Neural cell (in vitro differentiated cells): ENCODE measurements at regions not wholly inside any gene's neighbourhood (a gene's known extent, or its start where the extent isn't known, plus 50 kb on each side); places are given as distances from the start of the nearest gene placed in this dataset.
A peak's percentile ranks its signal among the peaks of the same experiment; 100 is the strongest.

Experiments used
- H2AFZ ChIP-seq: fragments of 200-600, 300-800 bp; sonication (generic), shearing (Covaris generic); 2 replicates; pipeline ENCODE4 v1.6.0; 2014; ENCODE audit warnings: low read depth, mild to moderate bottlenecking, antibody characterized with exemption, low read length, moderate library complexity
- H3F3A ChIP-seq: fragments of 200-600 bp; shearing (Covaris generic); 2 replicates; pipeline ENCODE4 v1.6.1; 2016; ENCODE audit warnings: mild to moderate bottlenecking, moderate library complexity, mixed read lengths, antibody characterized with exemption, low read length; ENCODE audit not compliant: insufficient read depth, poor library complexity, severe bottlenecking
- H3K27ac ChIP-seq: fragments of 200-600, 300-800 bp; sonication (generic), shearing (Covaris generic); 2 replicates; pipeline ENCODE4 v1.5.1; 2014; ENCODE audit warnings: mild to moderate bottlenecking, low read length, moderate library complexity
- H3K27me3 ChIP-seq: fragments of 300-800, 200-600 bp; sonication (generic), shearing (Covaris generic); 2 replicates; pipeline ENCODE4 v1.6.0; 2014; ENCODE audit warnings: mild to moderate bottlenecking, low read depth, low read length, moderate library complexity; ENCODE audit not compliant: insufficient read depth
- H3K36me3 ChIP-seq: fragments of 300-800, 200-600 bp; sonication (generic), shearing (Covaris generic); 2 replicates; pipeline ENCODE4 v1.5.1; 2014; ENCODE audit warnings: mild to moderate bottlenecking, antibody characterized with exemption, low read length, moderate library complexity; ENCODE audit not compliant: insufficient read depth
- H3K4me2 ChIP-seq: fragments of 300-800, 200-600 bp; sonication (generic), shearing (Covaris generic); 2 replicates; pipeline ENCODE4 v1.6.0; 2014; ENCODE audit warnings: mild to moderate bottlenecking, low read length
- H3K4me3 ChIP-seq: fragments of 300-800, 200-600 bp; sonication (generic), shearing (Covaris generic); 2 replicates; pipeline ENCODE4 v1.5.1; 2014; ENCODE audit warnings: mild to moderate bottlenecking, low read length, moderate library complexity
- H3K79me2 ChIP-seq: fragments of 200-600 bp; shearing (Covaris generic); replicated peaks from 2 replicates; pipeline ENCODE4 v1.6.0; 2014; ENCODE audit warnings: mild to moderate bottlenecking, low read length, moderate library complexity; ENCODE audit not compliant: insufficient read depth
- H3K9ac ChIP-seq: fragments of 300-800, 200-600 bp; sonication (generic), shearing (Covaris generic); 2 replicates; pipeline ENCODE4 v1.6.1; 2016; ENCODE audit warnings: mild to moderate bottlenecking, low read length, mixed read lengths
- H3K9me2 ChIP-seq: fragments of 200-600 bp; shearing (Covaris generic); 2 replicates; pipeline ENCODE4 v1.6.1; 2016; ENCODE audit warnings: mild to moderate bottlenecking, low read length, mixed read lengths; ENCODE audit not compliant: insufficient read depth
- H3K9me3 ChIP-seq: fragments of 200-600, 300-800 bp; sonication (generic), shearing (Covaris generic); 2 replicates; pipeline ENCODE4 v1.6.1; 2016; ENCODE audit warnings: mild to moderate bottlenecking, mixed run types, low read length, moderate library complexity, mixed read lengths
- H4K20me1 ChIP-seq: fragments of 200-600 bp; shearing (Covaris generic); 2 replicates; pipeline ENCODE4 v1.6.1; 2016; ENCODE audit warnings: mild to moderate bottlenecking, mixed run types; ENCODE audit not compliant: insufficient read depth
- EP300 ChIP-seq: fragments of 450-650 bp; conservative IDR thresholded peaks from 2 replicates; pipeline ENCODE4 v1.6.1; 2014; ENCODE audit warnings: antibody characterized with exemption, mild to moderate bottlenecking, moderate library complexity; ENCODE audit not compliant: poor library complexity, severe bottlenecking
- EZH2 ChIP-seq: fragments of 200-600, 300-800 bp; shearing (Covaris generic), sonication (generic); IDR thresholded peaks from 2 replicates; pipeline ENCODE4 v1.6.1; 2014; ENCODE audit warnings: antibody characterized with exemption, low read length, borderline replicate concordance, mild to moderate bottlenecking; ENCODE audit not compliant: insufficient read depth, poor library complexity, severe bottlenecking
- MXI1 ChIP-seq: fragments of 450-650 bp; conservative IDR thresholded peaks from 2 replicates; pipeline ENCODE4 v1.6.1; 2014; ENCODE audit warnings: antibody characterized with exemption, mild to moderate bottlenecking; ENCODE audit not compliant: poor library complexity, severe bottlenecking
- POLR2AphosphoS5 ChIP-seq: IDR thresholded peaks from 2 replicates; pipeline ENCODE4 v1.6.1; 2012
- RAD21 ChIP-seq: fragments of 450-650 bp; conservative IDR thresholded peaks from 2 replicates; pipeline ENCODE4 v1.6.1; 2014; ENCODE audit warnings: antibody characterized with exemption, mild to moderate bottlenecking, moderate library complexity
- SMC3 ChIP-seq: fragments of 450-650 bp; conservative IDR thresholded peaks from 2 replicates; pipeline ENCODE4 v1.6.1; 2014; ENCODE audit warnings: antibody characterized with exemption, mild to moderate bottlenecking, moderate library complexity; ENCODE audit not compliant: poor library complexity
- TAF1 ChIP-seq: IDR thresholded peaks from 2 replicates; pipeline ENCODE4 v1.6.1; 2012; ENCODE audit warnings: low read depth
- TF ChIP-seq, protein P1 (sequence below): IDR thresholded peaks from 2 replicates; pipeline ENCODE4 v1.6.1; 2012; ENCODE audit warnings: borderline replicate concordance

- H3K4me3 ChIP-seq, result no peak overlapping the region
- no peaks in the 10 kb centered on the region for H3K27me3 ChIP-seq
- no peak overlapping the region for H2AFZ ChIP-seq
- no peak overlapping the region for H3K9ac ChIP-seq
- H3K36me3 ChIP-seq, result no peaks in the 10 kb centered on the region
- H3F3A ChIP-seq, result no peaks in the 10 kb centered on the region
- H3K79me2 ChIP-seq, result no peaks in the 10 kb centered on the region
- no peaks in the 10 kb centered on the region for H3K9me3 ChIP-seq
- no peaks in the 10 kb centered on the region for H4K20me1 ChIP-seq
- no peaks in the 10 kb centered on the region for H3K9me2 ChIP-seq
- TF ChIP-seq EP300 (no peak), TAF1 (no peak), RAD21 (no peak), SMC3 (no peak), EZH2 (no peak), MXI1 (no peak), POLR2AphosphoS5 (no peak)
- TF ChIP-seq, protein P1, sequence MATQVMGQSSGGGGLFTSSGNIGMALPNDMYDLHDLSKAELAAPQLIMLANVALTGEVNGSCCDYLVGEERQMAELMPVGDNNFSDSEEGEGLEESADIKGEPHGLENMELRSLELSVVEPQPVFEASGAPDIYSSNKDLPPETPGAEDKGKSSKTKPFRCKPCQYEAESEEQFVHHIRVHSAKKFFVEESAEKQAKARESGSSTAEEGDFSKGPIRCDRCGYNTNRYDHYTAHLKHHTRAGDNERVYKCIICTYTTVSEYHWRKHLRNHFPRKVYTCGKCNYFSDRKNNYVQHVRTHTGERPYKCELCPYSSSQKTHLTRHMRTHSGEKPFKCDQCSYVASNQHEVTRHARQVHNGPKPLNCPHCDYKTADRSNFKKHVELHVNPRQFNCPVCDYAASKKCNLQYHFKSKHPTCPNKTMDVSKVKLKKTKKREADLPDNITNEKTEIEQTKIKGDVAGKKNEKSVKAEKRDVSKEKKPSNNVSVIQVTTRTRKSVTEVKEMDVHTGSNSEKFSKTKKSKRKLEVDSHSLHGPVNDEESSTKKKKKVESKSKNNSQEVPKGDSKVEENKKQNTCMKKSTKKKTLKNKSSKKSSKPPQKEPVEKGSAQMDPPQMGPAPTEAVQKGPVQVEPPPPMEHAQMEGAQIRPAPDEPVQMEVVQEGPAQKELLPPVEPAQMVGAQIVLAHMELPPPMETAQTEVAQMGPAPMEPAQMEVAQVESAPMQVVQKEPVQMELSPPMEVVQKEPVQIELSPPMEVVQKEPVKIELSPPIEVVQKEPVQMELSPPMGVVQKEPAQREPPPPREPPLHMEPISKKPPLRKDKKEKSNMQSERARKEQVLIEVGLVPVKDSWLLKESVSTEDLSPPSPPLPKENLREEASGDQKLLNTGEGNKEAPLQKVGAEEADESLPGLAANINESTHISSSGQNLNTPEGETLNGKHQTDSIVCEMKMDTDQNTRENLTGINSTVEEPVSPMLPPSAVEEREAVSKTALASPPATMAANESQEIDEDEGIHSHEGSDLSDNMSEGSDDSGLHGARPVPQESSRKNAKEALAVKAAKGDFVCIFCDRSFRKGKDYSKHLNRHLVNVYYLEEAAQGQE, result no peak
- no peak overlapping the region for H3K4me2 ChIP-seq
- no peak overlapping the region for H3K27ac ChIP-seq
Measured at GRCh38 chr6:144575327-144575726, 290.2 kb downstream of the UTRN start.

- no peaks in the 10 kb centered on the region for H3K36me3 ChIP-seq
- no peaks in the 10 kb centered on the region for H3K9me3 ChIP-seq
- TF ChIP-seq TAF1 (no peak), MXI1 (no peak), EP300 (peak; percentile 89), EZH2 (no peak), POLR2AphosphoS5 (peak; percentile 91)
- TF ChIP-seq, protein P1, result no peak
- no peak overlapping the region for H3K27ac ChIP-seq
- H3K9me2 ChIP-seq, result no peaks in the 10 kb centered on the region
- no peaks in the 10 kb centered on the region for H4K20me1 ChIP-seq
- no peak overlapping the region for H3K4me2 ChIP-seq
- no peak overlapping the region for H3K4me3 ChIP-seq
- no peak overlapping the region for H3K9ac ChIP-seq
- no peaks in the 10 kb centered on the region for H3K79me2 ChIP-seq
- H3K27me3 ChIP-seq, result no peaks in the 10 kb centered on the region
- no peak overlapping the region for H2AFZ ChIP-seq
- no peaks in the 10 kb centered on the region for H3F3A ChIP-seq
Measured at GRCh38 chr6:144576871-144577270, 291.7 kb downstream of the UTRN start.
